Left ventricle myocardium inferior (tissue), 1 donor: ENCODE measurements at regions not wholly inside any gene's neighbourhood (a gene's known extent, or its start where the extent isn't known, plus 50 kb on each side); places are given as distances from the start of the nearest gene placed in this dataset.

Experiments
- DNase-seq: peaks from one replicate; pipeline ENCODE4 v3.0.0-alpha.2; 2020
- H3K27ac ChIP-seq: fragments of 200-600 bp; replicated peaks from 2 replicates; pipeline ENCODE4 v1.8.0; 2021
- H3K27me3 ChIP-seq: fragments of 200-600 bp; 2 replicates; pipeline ENCODE4 v1.8.0; 2021; ENCODE audit warnings: low read depth
- H3K36me3 ChIP-seq: fragments of 200-600 bp; 2 replicates; pipeline ENCODE4 v1.8.0; 2021
- H3K4me1 ChIP-seq: fragments of 200-600 bp; 2 replicates; pipeline ENCODE4 v1.8.0; 2021
- H3K4me3 ChIP-seq: fragments of 200-600 bp; 2 replicates; pipeline ENCODE4 v1.8.0; 2021; ENCODE audit warnings: mild to moderate bottlenecking, moderate library complexity
- H3K9me3 ChIP-seq: fragments of 200-600 bp; replicated peaks from 2 replicates; pipeline ENCODE4 v1.8.0; 2021
- CTCF ChIP-seq: fragments of 200-600 bp; IDR thresholded peaks from 2 replicates; pipeline ENCODE4 v1.8.0; 2021; ENCODE audit warnings: antibody characterized with exemption, mild to moderate bottlenecking, borderline replicate concordance
- intact Hi-C: fragments of 100-400 bp; cut with micrococcal nuclease; formaldehyde crosslinking; loops from one replicate; pipeline ENCODE4 v1.11.0; 2022
- donor health status: DM: no; HTN: yes; CAD: no; lungs with severe emphysema.

GRCh38 chr5:155732587-155733376, 594.2 kb upstream of the SGCD start:
- no peak for TF ChIP-seq CTCF
- H3K4me1 ChIP-seq, result peaks cover 71% of the 10 kb centered on the region
- no peaks in the 10 kb centered on the region for H3K9me3 ChIP-seq
- H3K4me3 ChIP-seq, result peak overlapping the region; percentile 24
- H3K27ac ChIP-seq, result peak overlapping the region; percentile 93
- H3K27me3 ChIP-seq, result peaks cover 34% of the 10 kb centered on the region
- intact Hi-C loops, result no loop called here
- DNase-seq, result no peak
- no peaks in the 10 kb centered on the region for H3K36me3 ChIP-seq

GRCh38 chr5:155733935-155734334, 593.0 kb upstream of the SGCD start:
- peak overlapping the region; percentile 93 for H3K27ac ChIP-seq
- peaks cover 60% of the 10 kb centered on the region for H3K4me1 ChIP-seq
- H3K36me3 ChIP-seq, result no peaks in the 10 kb centered on the region
- DNase-seq, result no peak
- intact Hi-C loops, result no loop called here
- no peaks in the 10 kb centered on the region for H3K9me3 ChIP-seq
- peaks cover 22% of the 10 kb centered on the region for H3K27me3 ChIP-seq
- no peak overlapping the region for H3K4me3 ChIP-seq
- TF ChIP-seq CTCF, result no peak

GRCh38 chr5:155735388-155735787, 591.6 kb upstream of the SGCD start:
- H3K27me3 ChIP-seq, result peaks cover 10% of the 10 kb centered on the region
- no peak for TF ChIP-seq CTCF
- H3K36me3 ChIP-seq, result no peaks in the 10 kb centered on the region
- H3K4me1 ChIP-seq, result peaks cover 58% of the 10 kb centered on the region
- H3K27ac ChIP-seq, result peak overlapping the region; percentile 93
- H3K4me3 ChIP-seq, result no peak overlapping the region
- intact Hi-C loops, result no loop called here
- H3K9me3 ChIP-seq, result no peaks in the 10 kb centered on the region
- peak; percentile 77 for DNase-seq

- no peaks in the 10 kb centered on the region for H3K27me3 ChIP-seq
- intact Hi-C loops, result no loop called here
- no peaks in the 10 kb centered on the region for H3K9me3 ChIP-seq
- TF ChIP-seq CTCF, result no peak
- peaks cover 43% of the 10 kb centered on the region for H3K4me1 ChIP-seq
- no peak overlapping the region for H3K27ac ChIP-seq
- H3K4me3 ChIP-seq, result no peak overlapping the region
- DNase-seq, result no peak
- H3K36me3 ChIP-seq, result no peaks in the 10 kb centered on the region
Observed at GRCh38 chr5:155738616-155739015, 588.3 kb upstream of the SGCD start.

GRCh38 chr5:155746367-155747038, 580.5 kb upstream of the SGCD start:
- intact Hi-C loops, result no loop called here

More at GRCh38 chr5:155746367-155747038, 580.5 kb upstream of the SGCD start:
- no peak for DNase-seq
- peak; percentile 11 for TF ChIP-seq CTCF
- H3K27me3 ChIP-seq, result no peaks in the 10 kb centered on the region
- H3K4me1 ChIP-seq, result peaks cover 20% of the 10 kb centered on the region
- no peak overlapping the region for H3K4me3 ChIP-seq
- H3K27ac ChIP-seq, result no peak overlapping the region
- no peaks in the 10 kb centered on the region for H3K9me3 ChIP-seq
- no peaks in the 10 kb centered on the region for H3K36me3 ChIP-seq
